Peyer's patch (tissue), 4 donors: ENCODE measurements at regions not wholly inside any gene's neighbourhood (a gene's known extent, or its start where the extent isn't known, plus 50 kb on each side); places are given as distances from the start of the nearest gene placed in this dataset.

ENCODE experiments used
- CTCF ChIP-seq, 6 experiments: fragments of 450-650 bp in 4 of 6; fragments of 200-600 bp in 2 of 6; sonication (generic) in 1 of 6; IDR thresholded peaks; one replicate each; pipeline ENCODE4 v1.5.1; 2017 to 2019; ENCODE audit warnings: antibody characterized with exemption in 6 of 6, mild to moderate bottlenecking in 3 of 6, moderate library complexity in 1 of 6
- POLR2A ChIP-seq, 2 donors: fragments of 450-650 bp; IDR thresholded peaks; one replicate each; pipeline ENCODE4 v1.5.1; 2017; ENCODE audit warnings: antibody characterized with exemption in 2 of 2, mild to moderate bottlenecking in 2 of 2, moderate library complexity in 2 of 2

GRCh38 chr12:92540782-92541423, 161.9 kb upstream of the PLEKHG7 start:
- TF ChIP-seq CTCF (IDR thresholded peaks at IDR 0.05) (no peak), POLR2A (IDR thresholded peaks at IDR 0.05) (no peak)
